Chondrocyte (in vitro differentiated cells): ENCODE measurements at regions not wholly inside any gene's neighbourhood (a gene's known extent, or its start where the extent isn't known, plus 50 kb on each side); places are given as distances from the start of the nearest gene placed in this dataset.

Experiments
- DNase-seq: peaks from one replicate; pipeline ENCODE4 v3.0.0; 2021; ENCODE audit warnings: mixed read lengths, low spot score
- H3K27ac Mint-ChIP-seq: one replicate; pipeline ENCODE4 v1.8.0; 2021; ENCODE audit warnings: mild to moderate bottlenecking, moderate library complexity, mixed read lengths; ENCODE audit not compliant: unreplicated experiment
- H3K27me3 Mint-ChIP-seq: 2 replicates; pipeline ENCODE4 v1.8.0; 2021; ENCODE audit warnings: low read depth, mixed read lengths
- H3K36me3 Mint-ChIP-seq: 2 replicates; pipeline ENCODE4 v1.8.0; 2021; ENCODE audit warnings: low read depth, mixed read lengths
- H3K4me1 Mint-ChIP-seq: 2 replicates; pipeline ENCODE4 v1.8.0; 2021; ENCODE audit warnings: low read depth, mild to moderate bottlenecking, mixed read lengths
- H3K4me3 Mint-ChIP-seq: one replicate; pipeline ENCODE4 v1.8.0; 2021; ENCODE audit warnings: mild to moderate bottlenecking, moderate library complexity, mixed read lengths; ENCODE audit not compliant: unreplicated experiment
- H3K9me3 Mint-ChIP-seq: 2 replicates; pipeline ENCODE4 v1.8.0; 2021; ENCODE audit warnings: low read depth, mixed read lengths
- TF ChIP-seq, protein P1 (sequence below): fragments of 200-600 bp; sonication (generic); IDR thresholded peaks from 2 replicates; pipeline ENCODE4 v1.5.0; 2021; ENCODE audit warnings: antibody characterized with exemption, mild to moderate bottlenecking, moderate library complexity

DNA sequence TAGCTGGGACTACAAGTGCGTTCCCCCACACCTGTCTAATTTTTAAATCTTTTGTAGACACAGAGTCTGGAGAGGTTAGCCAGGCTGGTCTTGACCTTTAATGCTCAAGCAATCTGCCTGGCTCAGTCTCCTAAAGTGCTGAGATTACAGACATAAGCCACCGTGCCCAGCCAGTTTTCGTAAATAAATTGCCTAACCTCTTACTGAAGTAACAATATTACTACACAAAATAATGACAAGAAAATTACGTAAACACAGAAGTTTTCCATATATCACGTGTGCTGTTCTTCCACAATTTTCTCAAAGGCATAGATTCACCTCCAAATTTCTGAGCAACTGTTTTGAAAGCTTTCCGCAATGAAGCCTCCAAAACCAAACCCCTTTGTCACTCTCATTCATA, 58.1 kb upstream of the PROK2 start:
- peaks cover 35% of the 10 kb centered on the region for H3K27me3 Mint-ChIP-seq
- peaks cover 3% of the 10 kb centered on the region for H3K9me3 Mint-ChIP-seq
- no peak for DNase-seq
- H3K36me3 Mint-ChIP-seq = peaks cover 2% of the 10 kb centered on the region
- no peak overlapping the region for H3K27ac Mint-ChIP-seq
- no peaks in the 10 kb centered on the region for H3K4me1 Mint-ChIP-seq
- TF ChIP-seq, protein P1, sequence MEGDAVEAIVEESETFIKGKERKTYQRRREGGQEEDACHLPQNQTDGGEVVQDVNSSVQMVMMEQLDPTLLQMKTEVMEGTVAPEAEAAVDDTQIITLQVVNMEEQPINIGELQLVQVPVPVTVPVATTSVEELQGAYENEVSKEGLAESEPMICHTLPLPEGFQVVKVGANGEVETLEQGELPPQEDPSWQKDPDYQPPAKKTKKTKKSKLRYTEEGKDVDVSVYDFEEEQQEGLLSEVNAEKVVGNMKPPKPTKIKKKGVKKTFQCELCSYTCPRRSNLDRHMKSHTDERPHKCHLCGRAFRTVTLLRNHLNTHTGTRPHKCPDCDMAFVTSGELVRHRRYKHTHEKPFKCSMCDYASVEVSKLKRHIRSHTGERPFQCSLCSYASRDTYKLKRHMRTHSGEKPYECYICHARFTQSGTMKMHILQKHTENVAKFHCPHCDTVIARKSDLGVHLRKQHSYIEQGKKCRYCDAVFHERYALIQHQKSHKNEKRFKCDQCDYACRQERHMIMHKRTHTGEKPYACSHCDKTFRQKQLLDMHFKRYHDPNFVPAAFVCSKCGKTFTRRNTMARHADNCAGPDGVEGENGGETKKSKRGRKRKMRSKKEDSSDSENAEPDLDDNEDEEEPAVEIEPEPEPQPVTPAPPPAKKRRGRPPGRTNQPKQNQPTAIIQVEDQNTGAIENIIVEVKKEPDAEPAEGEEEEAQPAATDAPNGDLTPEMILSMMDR = no peak
- H3K4me3 Mint-ChIP-seq = no peak overlapping the region

DNA sequence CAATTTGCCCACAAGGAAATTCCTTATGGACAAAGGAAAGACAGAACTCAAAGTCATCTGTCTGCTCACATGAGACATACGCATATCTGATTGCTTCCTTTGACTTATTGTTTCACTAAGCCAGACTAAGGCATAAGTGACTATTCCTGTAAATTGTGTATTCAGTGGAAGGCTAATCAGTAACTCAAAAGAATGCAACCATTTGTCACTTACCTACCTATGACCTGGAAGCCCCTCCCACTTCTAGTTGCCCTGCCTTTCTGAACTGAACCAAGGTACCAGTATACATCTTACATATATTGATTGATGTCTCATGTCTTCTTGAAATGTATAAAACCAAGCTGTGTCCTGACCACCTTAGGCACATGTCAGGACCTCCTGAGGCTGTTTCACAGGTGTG, 53.5 kb upstream of the PROK2 start:
- H3K4me3 Mint-ChIP-seq = no peak overlapping the region
- no peaks in the 10 kb centered on the region for H3K9me3 Mint-ChIP-seq
- no peaks in the 10 kb centered on the region for H3K36me3 Mint-ChIP-seq
- H3K4me1 Mint-ChIP-seq = no peaks in the 10 kb centered on the region
- peaks cover 25% of the 10 kb centered on the region for H3K27me3 Mint-ChIP-seq
- TF ChIP-seq, protein P1 = no peak
- no peak overlapping the region for H3K27ac Mint-ChIP-seq
- no peak for DNase-seq
